Activated B cell treated with CpG ODN at 0.5 μM for 24 hours (primary cell): ENCODE measurements at regions not wholly inside any gene's neighbourhood (a gene's known extent, or its start where the extent isn't known, plus 50 kb on each side); places are given as distances from the start of the nearest gene placed in this dataset.

Experiments used
- ATAC-seq: fragments of 200-7000 bp; cut with Tn5 transposase; one replicate; pipeline ENCODE4 v1.10.0; 2021; ENCODE audit warnings: low read depth, mild to moderate bottlenecking, moderate library complexity
- CTCF ChIA-PET: fragments of 350-600 bp; sonication (Branson Sonifier 250); formaldehyde crosslinking; loops from one replicate; lab custom pipeline; 2021; ENCODE audit warnings: antibody characterized with exemption; lab: Charles Lee
- POLR2A ChIA-PET: fragments of 350-600 bp; sonication (Branson Sonifier 250); formaldehyde crosslinking; loops from one replicate; lab custom pipeline; 2021; ENCODE audit warnings: antibody characterized with exemption; lab: Charles Lee
- DNase-seq: peaks from one replicate; pipeline ENCODE4 v3.0.0; 2022
- H3K27ac Mint-ChIP-seq: one replicate; pipeline ENCODE4 v1.8.0; 2020; ENCODE audit warnings: mixed read lengths
- H3K27me3 Mint-ChIP-seq: one replicate; pipeline ENCODE4 v1.8.0; 2021; ENCODE audit warnings: mixed read lengths
- H3K36me3 Mint-ChIP-seq: one replicate; pipeline ENCODE4 v1.8.0; 2021; ENCODE audit warnings: low read depth, mixed read lengths
- H3K4me1 Mint-ChIP-seq: one replicate; pipeline ENCODE4 v1.8.0; 2021; ENCODE audit warnings: mixed read lengths
- H3K4me3 Mint-ChIP-seq: one replicate; pipeline ENCODE4 v1.8.0; 2020; ENCODE audit warnings: mild to moderate bottlenecking, mixed read lengths
- H3K9me3 Mint-ChIP-seq: one replicate; pipeline ENCODE4 v1.8.0; 2020; ENCODE audit warnings: mixed read lengths
- intact Hi-C: fragments of 100-400 bp; cut with micrococcal nuclease; formaldehyde crosslinking; loops from one replicate; pipeline ENCODE4 v1.15.1; 2024
- TF ChIP-seq, protein P1 (sequence below): fragments of 200-600 bp; IDR thresholded peaks from one replicate; pipeline ENCODE4 v1.8.0; 2022; ENCODE audit warnings: antibody characterized with exemption, mild to moderate bottlenecking

DNA sequence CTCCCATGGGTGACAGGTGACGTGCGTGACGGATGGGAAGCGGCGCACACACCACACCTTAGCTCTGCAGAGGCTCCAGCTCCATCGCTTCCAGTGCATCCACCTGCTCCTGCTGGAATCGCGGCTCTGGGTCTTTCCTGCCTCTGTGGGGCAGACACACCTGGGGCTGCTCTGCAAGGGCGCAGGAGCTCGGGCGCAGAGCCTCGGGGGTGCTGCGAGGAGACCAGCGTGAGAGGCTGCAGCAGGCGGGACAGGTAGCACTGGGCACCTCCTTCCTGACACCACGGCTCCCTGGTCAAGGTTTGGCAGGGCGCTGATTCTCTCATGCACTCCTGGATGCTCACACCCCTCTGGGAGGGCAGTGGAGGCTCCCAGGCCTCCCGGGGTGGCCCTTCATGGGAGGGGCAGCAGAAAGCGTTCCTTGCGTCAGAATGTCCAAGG lies 1494.3 kb downstream of the BRD1 start:
- ChIA-PET POLR2A (no interaction called here), CTCF (no interaction called here)
- no peaks in the 10 kb centered on the region for H3K36me3 Mint-ChIP-seq

DNA sequence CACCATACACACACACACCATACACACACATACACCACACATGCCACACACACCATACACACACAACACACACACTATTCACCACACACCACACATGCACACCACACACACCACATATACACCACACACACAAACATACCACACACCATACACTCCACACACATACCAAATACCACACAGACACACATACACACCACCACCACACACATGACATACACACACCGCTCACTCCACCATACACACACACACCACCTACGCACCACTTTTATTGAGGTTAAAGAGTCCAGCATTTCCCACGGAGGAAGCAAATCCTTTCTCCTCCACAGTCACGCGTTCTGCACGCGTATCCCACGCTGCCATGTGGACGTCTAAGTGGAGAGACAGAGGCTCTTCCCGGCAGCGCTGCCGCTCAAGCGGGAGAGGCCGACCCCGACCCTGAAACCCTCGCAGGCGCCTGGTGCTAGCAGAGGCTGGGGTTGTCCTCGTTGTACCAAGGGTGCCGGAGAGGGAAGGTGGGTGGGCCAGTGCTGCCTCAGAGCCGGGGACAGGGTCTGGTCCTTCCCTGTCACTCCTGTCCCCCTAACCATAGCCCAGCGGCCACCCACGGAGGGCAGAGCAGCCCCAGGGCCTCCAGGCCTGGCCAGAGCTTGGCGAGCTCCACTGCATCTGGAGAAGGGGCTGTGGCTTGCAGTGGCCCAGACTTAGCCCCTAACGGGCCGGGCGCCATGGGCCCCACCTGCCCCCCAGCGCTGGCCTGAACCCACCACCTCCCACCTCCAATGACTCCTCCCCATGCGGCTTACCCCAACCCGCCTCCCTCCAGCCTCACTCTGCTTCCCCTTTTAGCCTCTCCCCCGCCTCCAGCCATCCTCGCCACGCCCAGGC lies 1495.0 kb downstream of the BRD1 start:
- H3K9me3 Mint-ChIP-seq = peaks cover 10% of the 10 kb centered on the region
- no peak for ATAC-seq
- ChIA-PET CTCF (no interaction called here), POLR2A (no interaction called here)
- H3K36me3 Mint-ChIP-seq = no peaks in the 10 kb centered on the region
- no peaks in the 10 kb centered on the region for H3K4me1 Mint-ChIP-seq
- intact Hi-C loops = no loop called here
- peaks cover 1% of the 10 kb centered on the region for H3K27me3 Mint-ChIP-seq
- no peak overlapping the region for H3K4me3 Mint-ChIP-seq
- TF ChIP-seq, protein P1, sequence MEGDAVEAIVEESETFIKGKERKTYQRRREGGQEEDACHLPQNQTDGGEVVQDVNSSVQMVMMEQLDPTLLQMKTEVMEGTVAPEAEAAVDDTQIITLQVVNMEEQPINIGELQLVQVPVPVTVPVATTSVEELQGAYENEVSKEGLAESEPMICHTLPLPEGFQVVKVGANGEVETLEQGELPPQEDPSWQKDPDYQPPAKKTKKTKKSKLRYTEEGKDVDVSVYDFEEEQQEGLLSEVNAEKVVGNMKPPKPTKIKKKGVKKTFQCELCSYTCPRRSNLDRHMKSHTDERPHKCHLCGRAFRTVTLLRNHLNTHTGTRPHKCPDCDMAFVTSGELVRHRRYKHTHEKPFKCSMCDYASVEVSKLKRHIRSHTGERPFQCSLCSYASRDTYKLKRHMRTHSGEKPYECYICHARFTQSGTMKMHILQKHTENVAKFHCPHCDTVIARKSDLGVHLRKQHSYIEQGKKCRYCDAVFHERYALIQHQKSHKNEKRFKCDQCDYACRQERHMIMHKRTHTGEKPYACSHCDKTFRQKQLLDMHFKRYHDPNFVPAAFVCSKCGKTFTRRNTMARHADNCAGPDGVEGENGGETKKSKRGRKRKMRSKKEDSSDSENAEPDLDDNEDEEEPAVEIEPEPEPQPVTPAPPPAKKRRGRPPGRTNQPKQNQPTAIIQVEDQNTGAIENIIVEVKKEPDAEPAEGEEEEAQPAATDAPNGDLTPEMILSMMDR = no peak
- H3K27ac Mint-ChIP-seq = no peak overlapping the region
- no peak for DNase-seq

More for the DNA sequence above, 1494.3 kb downstream of the BRD1 start:
- no peak overlapping the region for H3K4me3 Mint-ChIP-seq
- H3K27ac Mint-ChIP-seq = no peak overlapping the region
- intact Hi-C loops = no loop called here
- TF ChIP-seq, protein P1 = no peak
- H3K4me1 Mint-ChIP-seq = no peaks in the 10 kb centered on the region
- DNase-seq (no peak), ATAC-seq (no peak)
- peaks cover 1% of the 10 kb centered on the region for H3K27me3 Mint-ChIP-seq
- peaks cover 10% of the 10 kb centered on the region for H3K9me3 Mint-ChIP-seq

DNA sequence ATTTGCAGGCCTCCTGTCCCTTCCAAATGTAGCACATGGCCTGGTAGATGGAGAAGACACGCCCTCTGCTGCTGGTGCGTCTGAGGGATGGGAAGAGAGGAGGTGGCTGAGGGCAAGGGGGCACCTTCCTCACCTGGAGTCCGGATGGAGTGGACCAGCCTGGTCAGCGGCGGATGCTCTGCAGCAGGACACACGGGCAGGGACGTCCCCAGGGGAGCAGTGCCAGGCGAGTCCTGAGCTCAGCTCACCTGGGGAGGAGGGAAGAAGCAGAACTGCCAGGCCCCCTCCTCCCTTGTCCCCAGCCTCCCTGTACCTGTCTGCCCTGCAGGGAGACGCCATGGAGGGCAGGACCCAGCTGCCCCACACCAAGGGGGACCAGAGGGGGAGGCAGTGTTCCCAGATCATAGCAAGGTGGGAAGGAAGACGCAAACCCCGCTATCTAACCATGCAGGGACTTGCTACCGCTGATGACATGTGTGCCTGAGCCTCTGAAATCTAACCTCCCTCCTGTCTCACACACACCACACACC lies 1495.9 kb downstream of the BRD1 start:
- POLR2A ChIA-PET = no interaction called here
- CTCF ChIA-PET = no interaction called here
- ATAC-seq (no peak), DNase-seq (no peak)
- intact Hi-C loops = no loop called here
- H3K36me3 Mint-ChIP-seq = no peaks in the 10 kb centered on the region
- H3K4me3 Mint-ChIP-seq = no peak overlapping the region
- no peak overlapping the region for H3K27ac Mint-ChIP-seq
- no peaks in the 10 kb centered on the region for H3K4me1 Mint-ChIP-seq
- peaks cover 10% of the 10 kb centered on the region for H3K9me3 Mint-ChIP-seq
- no peaks in the 10 kb centered on the region for H3K27me3 Mint-ChIP-seq
- TF ChIP-seq, protein P1 = no peak

DNA sequence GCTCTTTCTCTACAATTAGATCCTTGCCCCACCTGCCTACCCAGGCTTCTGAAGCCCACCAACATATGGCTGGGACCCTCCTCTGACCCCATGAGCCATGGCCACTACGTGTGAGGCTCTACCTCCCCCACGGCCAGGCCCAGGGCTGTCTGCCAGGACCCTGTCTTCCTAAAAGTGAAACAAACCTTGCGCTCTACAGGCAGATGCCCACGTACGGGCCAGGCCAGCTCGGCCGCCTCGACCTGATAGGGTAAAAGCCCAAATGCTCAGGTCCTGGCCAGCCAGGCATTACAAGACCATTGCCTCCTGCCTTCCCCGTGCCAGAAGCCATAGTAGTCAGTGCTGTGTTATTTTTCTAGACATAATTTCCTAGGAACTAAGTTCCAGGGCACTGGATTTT lies 1496.4 kb downstream of the BRD1 start:
- Mint-ChIP-seq H3K27ac (no peak overlapping the region), H3K4me1 (no peaks in the 10 kb centered on the region), H3K27me3 (no peaks in the 10 kb centered on the region), H3K36me3 (no peaks in the 10 kb centered on the region), H3K4me3 (no peak overlapping the region), H3K9me3 (peaks cover 10% of the 10 kb centered on the region)
- intact Hi-C loops = no loop called here
- POLR2A ChIA-PET = no interaction called here
- ATAC-seq = no peak
- TF ChIP-seq, protein P1 = no peak
- CTCF ChIA-PET = no interaction called here
- DNase-seq = no peak

DNA sequence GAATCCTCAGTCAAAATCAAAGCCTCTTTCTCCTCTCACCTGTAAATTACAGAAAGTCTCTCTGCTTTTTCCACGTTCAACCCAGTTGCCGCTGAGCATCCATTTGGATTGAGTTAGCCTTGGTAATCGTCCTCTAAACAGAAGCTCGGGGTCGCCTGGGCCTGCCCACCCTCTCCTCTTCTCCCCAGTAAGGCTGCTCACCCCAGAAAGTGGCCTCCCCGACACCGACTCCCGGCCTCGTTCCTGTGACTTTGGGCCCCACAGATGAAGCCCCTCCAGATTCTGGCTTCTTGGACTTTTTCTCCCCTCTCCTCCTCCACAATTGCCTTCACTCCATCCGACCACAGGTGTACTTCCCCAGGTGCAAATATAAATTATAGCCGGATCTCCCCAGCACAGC lies 1500.0 kb downstream of the BRD1 start:
- H3K4me1 Mint-ChIP-seq = no peaks in the 10 kb centered on the region
- H3K27ac Mint-ChIP-seq = no peak overlapping the region
- CTCF ChIA-PET = no interaction called here
- no peak overlapping the region for H3K4me3 Mint-ChIP-seq
- TF ChIP-seq, protein P1 = no peak
- H3K9me3 Mint-ChIP-seq = peaks cover 21% of the 10 kb centered on the region
- no peaks in the 10 kb centered on the region for H3K27me3 Mint-ChIP-seq
- POLR2A ChIA-PET = no interaction called here
- intact Hi-C loops = no loop called here
- ATAC-seq = no peak
- H3K36me3 Mint-ChIP-seq = no peaks in the 10 kb centered on the region
- no peak for DNase-seq
